Peyer's patch (tissue), 4 donors: ENCODE measurements at regions not wholly inside any gene's neighbourhood (a gene's known extent, or its start where the extent isn't known, plus 50 kb on each side); places are given as distances from the start of the nearest gene placed in this dataset.
A peak's percentile ranks its signal among the peaks of the same experiment; 100 is the strongest.

ENCODE experiments used
- DNase-seq, 3 donors: peaks; one replicate each; pipeline ENCODE4 v3.0.0-alpha.2; 2017 to 2019
- H3K27ac ChIP-seq, 4 donors: fragments of 200-600 bp; sonication (generic); one replicate each; pipeline ENCODE4 v1.5.1; 2016 to 2019
- H3K27me3 ChIP-seq, 2 donors: fragments of 200-600 bp; sonication (generic); one replicate each; pipeline ENCODE4 v1.5.1; 2019
- H3K36me3 ChIP-seq, 3 donors: fragments of 200-600 bp; sonication (generic); one replicate each; pipeline ENCODE4 v1.5.1; 2016 to 2019
- H3K4me1 ChIP-seq, 4 donors: fragments of 200-600 bp; sonication (generic); one replicate each; pipeline ENCODE4 v1.5.1; 2016 to 2019
- H3K4me3 ChIP-seq, 4 donors: fragments of 200-600 bp; sonication (generic); 1 replicate in 3 of 4; 2 replicates in 1 of 4; pipeline ENCODE4 v1.5.1; 2016 to 2019; ENCODE audit warnings: mild to moderate bottlenecking in 1 of 4
- H3K9me3 ChIP-seq, 4 donors: fragments of 200-600 bp; sonication (generic); one replicate each; pipeline ENCODE4 v1.5.1; 2016 to 2019; ENCODE audit warnings: mild to moderate bottlenecking in 1 of 4
- CTCF ChIP-seq, 6 experiments: fragments of 450-650 bp in 4 of 6; fragments of 200-600 bp in 2 of 6; sonication (generic) in 1 of 6; IDR thresholded peaks; one replicate each; pipeline ENCODE4 v1.5.1; 2017 to 2019; ENCODE audit warnings: antibody characterized with exemption in 6 of 6, mild to moderate bottlenecking in 3 of 6, moderate library complexity in 1 of 6
- POLR2A ChIP-seq, 2 donors: fragments of 450-650 bp; IDR thresholded peaks; one replicate each; pipeline ENCODE4 v1.5.1; 2017; ENCODE audit warnings: antibody characterized with exemption in 2 of 2, mild to moderate bottlenecking in 2 of 2, moderate library complexity in 2 of 2

GRCh38 chr6:21804941-21805610 is 211.5 kb downstream of the SOX4 start:
- no peak overlapping the region for H3K27ac ChIP-seq
- no peaks in the 10 kb centered on the region for H3K9me3 ChIP-seq
- H3K4me3 ChIP-seq: no peak overlapping the region
- H3K36me3 ChIP-seq: no peaks in the 10 kb centered on the region
- peaks cover 0 to 19% (median 0%) of the 10 kb centered on the region in 4 donors for H3K4me1 ChIP-seq
- no peaks in the 10 kb centered on the region for H3K27me3 ChIP-seq
- TF ChIP-seq CTCF (IDR thresholded peaks at IDR 0.05) (no peak), POLR2A (IDR thresholded peaks at IDR 0.05) (no peak)
- no peak for DNase-seq

- Histone ChIP-seq H3K27me3 (no peaks in the 10 kb centered on the region), H3K27ac (peak overlapping the region in 3 of 4 donors; percentile 19 to 59 (median 46)), H3K36me3 (no peaks in the 10 kb centered on the region), H3K9me3 (no peaks in the 10 kb centered on the region), H3K4me1 (peaks cover 0 to 26% (median 0%) of the 10 kb centered on the region in 4 donors), H3K4me3 (no peak overlapping the region)
- TF ChIP-seq POLR2A (IDR thresholded peaks at IDR 0.05) (no peak), CTCF (IDR thresholded peaks at IDR 0.05) (no peak)
- no peak for DNase-seq
These were observed 213.9 kb downstream of the SOX4 start for GRCh38 chr6:21807299-21808044.

- Histone ChIP-seq H3K9me3 (no peaks in the 10 kb centered on the region), H3K27ac (peak overlapping the region in 3 of 4 donors; percentile 19 to 59 (median 46)), H3K36me3 (no peaks in the 10 kb centered on the region), H3K27me3 (no peaks in the 10 kb centered on the region), H3K4me3 (no peak overlapping the region), H3K4me1 (peaks cover 0 to 26% (median 0%) of the 10 kb centered on the region in 4 donors)
- no peak for TF ChIP-seq CTCF (IDR thresholded peaks at IDR 0.05)
- no peak for TF ChIP-seq POLR2A (IDR thresholded peaks at IDR 0.05)
- DNase-seq: no peak
These were observed 214.5 kb downstream of the SOX4 start for GRCh38 chr6:21808045-21808470.

GRCh38 chr6:21808551-21809242 is 215.1 kb downstream of the SOX4 start:
- peak overlapping the region; percentile 17 to 59 (median 39) for H3K27ac ChIP-seq
- H3K27me3 ChIP-seq: no peaks in the 10 kb centered on the region
- no peak for TF ChIP-seq CTCF (IDR thresholded peaks at IDR 0.05)
- TF ChIP-seq POLR2A (IDR thresholded peaks at IDR 0.05): no peak
- H3K4me1 ChIP-seq: peaks cover 0 to 26% (median 0%) of the 10 kb centered on the region in 4 donors
- peak in 2 of 3 donors; percentile 58 to 62 for DNase-seq
- peak overlapping the region in 1 of 4 donors; percentile 6 for H3K4me3 ChIP-seq
- H3K9me3 ChIP-seq: no peaks in the 10 kb centered on the region
- no peaks in the 10 kb centered on the region for H3K36me3 ChIP-seq

GRCh38 chr6:21811484-21811883 is 217.9 kb downstream of the SOX4 start:
- TF ChIP-seq POLR2A (IDR thresholded peaks at IDR 0.05): no peak
- TF ChIP-seq CTCF (IDR thresholded peaks at IDR 0.05): no peak
- Histone ChIP-seq H3K27me3 (no peaks in the 10 kb centered on the region), H3K4me1 (peaks cover 0 to 26% (median 0%) of the 10 kb centered on the region in 4 donors), H3K9me3 (no peaks in the 10 kb centered on the region), H3K36me3 (no peaks in the 10 kb centered on the region), H3K4me3 (no peak overlapping the region), H3K27ac (no peak overlapping the region)
- no peak for DNase-seq
